Small intestine (tissue), 7 donors: ENCODE measurements at regions not wholly inside any gene's neighbourhood (a gene's known extent, or its start where the extent isn't known, plus 50 kb on each side); places are given as distances from the start of the nearest gene placed in this dataset.
A peak's percentile ranks its signal among the peaks of the same experiment; 100 is the strongest.
"Not testable (repeated sequence)": the region's sequence is repeated elsewhere in the genome, so short reads cannot be mapped to it uniquely, and the experiment has no call there.

Experiments used
- DNase-seq, 2 donors: peaks; one replicate each; pipeline versions ENCODE4 v3.0.0 to v3.0.0-alpha.2; 2013
- FAIRE-seq: peaks from 2 replicates; lab custom pipeline; 2012; peaks lifted over from hg19 to GRCh38; lab: Jason Lieb, UNC
- H3K27ac ChIP-seq, 3 donors: one replicate each; pipeline ENCODE4 v1.5.1; 2013; ENCODE audit warnings: low read length in 2 of 3, mild to moderate bottlenecking in 2 of 3, control low read depth in 1 of 3, inconsistent platforms in 1 of 3, low read depth in 1 of 3, moderate library complexity in 1 of 3
- H3K27me3 ChIP-seq, 3 donors: one replicate each; pipeline ENCODE4 v1.6.1; 2013; ENCODE audit warnings: low read length in 3 of 3, inconsistent platforms in 1 of 3; ENCODE audit not compliant: control insufficient read depth in 3 of 3, insufficient read depth in 3 of 3
- H3K36me3 ChIP-seq, 3 donors: one replicate each; pipeline ENCODE4 v1.6.1; 2013; ENCODE audit warnings: low read length in 3 of 3, inconsistent platforms in 1 of 3, low read depth in 1 of 3, mild to moderate bottlenecking in 1 of 3, moderate library complexity in 1 of 3; ENCODE audit not compliant: control insufficient read depth in 3 of 3, insufficient read depth in 2 of 3
- H3K4me1 ChIP-seq, 3 donors: one replicate each; pipeline ENCODE4 v1.6.1; 2013; ENCODE audit warnings: low read length in 2 of 3, inconsistent platforms in 1 of 3, low read depth in 1 of 3, mild to moderate bottlenecking in 1 of 3, moderate library complexity in 1 of 3; ENCODE audit not compliant: control insufficient read depth in 3 of 3, insufficient read depth in 2 of 3
- H3K4me3 ChIP-seq, 3 donors: one replicate each; pipeline ENCODE4 v1.5.1; 2013; ENCODE audit warnings: low read length in 3 of 3, control low read depth in 1 of 3, inconsistent platforms in 1 of 3, low read depth in 1 of 3, mild to moderate bottlenecking in 1 of 3, moderate library complexity in 1 of 3
- H3K9me3 ChIP-seq, 2 donors: one replicate each; pipeline ENCODE4 v1.6.1; 2013; ENCODE audit warnings: low read depth in 1 of 2, low read length in 1 of 2; ENCODE audit not compliant: control insufficient read depth in 2 of 2, insufficient read depth in 1 of 2
- WGBS, 3 donors: extraction: QIAGEN DNeasy Blood & Tissue Kit; methylation state at CpG; one replicate each; pipeline ENCODE4 v1.1.7; 2013; 5-methylcytosine and 5-hydroxymethylcytosine counted together
- donor health status: healthy with polysubstance abuse.
- donor health status: control.
- donor health status: control.
- donor health status: Bipolar disorder and iron deficiency.
- donor health status: healthy.

- no peak for FAIRE-seq
- WGBS, 3 donors: 90 to 97% (median 92%) methylated on average over 3 of the region's 3 CpGs
- Histone ChIP-seq H3K4me3 (no peak overlapping the region), H3K27ac (no peak overlapping the region), H3K9me3 (peaks cover 0 to 10% of the 10 kb centered on the region in 2 donors), H3K27me3 (no peaks in the 10 kb centered on the region), H3K36me3 (peaks cover 0 to 2% (median 0%) of the 10 kb centered on the region in 3 donors), H3K4me1 (no peaks in the 10 kb centered on the region)
- DNase-seq: no peak
Measured at GRCh38 chr2:186407611-186408010, 78.4 kb upstream of the ZC3H15 start.

GRCh38 chr2:186410802-186411201, 75.3 kb upstream of the ZC3H15 start:
- H3K4me1 ChIP-seq: no peaks in the 10 kb centered on the region
- 87 to 98% (median 92%) methylated on average over 2 of the region's 2 CpGs for WGBS, 3 donors
- DNase-seq (peak in 1 of 2 donors; percentile 25), FAIRE-seq (no peak)
- no peak overlapping the region for H3K27ac ChIP-seq
- H3K27me3 ChIP-seq: no peaks in the 10 kb centered on the region
- H3K9me3 ChIP-seq: peaks cover 0 to 24% of the 10 kb centered on the region in 2 donors
- H3K36me3 ChIP-seq: peaks cover 0 to 6% (median 0%) of the 10 kb centered on the region in 3 donors
- H3K4me3 ChIP-seq: no peak overlapping the region

- Histone ChIP-seq H3K9me3 (no peaks in the 10 kb centered on the region), H3K27me3 (no peaks in the 10 kb centered on the region), H3K4me3 (no peak overlapping the region), H3K27ac (no peak overlapping the region), H3K36me3 (peaks cover 0 to 5% (median 0%) of the 10 kb centered on the region in 3 donors), H3K4me1 (peaks cover 2 to 15% (median 3%) of the 10 kb centered on the region in 3 donors)
- DNase-seq (no peak), FAIRE-seq (no peak)
- 63% methylated on average over 3 of the region's 3 CpGs for WGBS, 3 donors
Measured at GRCh38 chr2:186422226-186422625, 63.8 kb upstream of the ZC3H15 start.

GRCh38 chr2:186423481-186423880, 62.6 kb upstream of the ZC3H15 start:
- no peaks in the 10 kb centered on the region for H3K9me3 ChIP-seq
- 72 to 89% (median 81%) methylated on average over 2 of the region's 2 CpGs for WGBS, 3 donors
- no peak for DNase-seq
- peaks cover 0 to 3% (median 0%) of the 10 kb centered on the region in 3 donors for H3K36me3 ChIP-seq
- no peak overlapping the region for H3K4me3 ChIP-seq
- peaks cover 2 to 15% (median 3%) of the 10 kb centered on the region in 3 donors for H3K4me1 ChIP-seq
- H3K27ac ChIP-seq: no peak overlapping the region
- FAIRE-seq: no peak
- no peaks in the 10 kb centered on the region for H3K27me3 ChIP-seq

GRCh38 chr2:186424265-186424664, 61.8 kb upstream of the ZC3H15 start:
- peak; percentile 18 to 38 for DNase-seq
- H3K4me1 ChIP-seq: peaks cover 2 to 15% (median 3%) of the 10 kb centered on the region in 3 donors
- H3K27me3 ChIP-seq: no peaks in the 10 kb centered on the region
- H3K36me3 ChIP-seq: no peaks in the 10 kb centered on the region
- no peak for FAIRE-seq
- peak overlapping the region in 1 of 3 donors; percentile 41 for H3K27ac ChIP-seq
- no peak overlapping the region for H3K4me3 ChIP-seq
- 30 to 56% (median 43%) methylated on average over 2 of the region's 2 CpGs for WGBS, 3 donors
- no peaks in the 10 kb centered on the region for H3K9me3 ChIP-seq

- FAIRE-seq (no peak), DNase-seq (no peak)
- no peak overlapping the region for H3K27ac ChIP-seq
- no peak overlapping the region for H3K4me3 ChIP-seq
- H3K36me3 ChIP-seq: no peaks in the 10 kb centered on the region
- H3K27me3 ChIP-seq: no peaks in the 10 kb centered on the region
- peaks cover 2 to 15% (median 3%) of the 10 kb centered on the region in 3 donors for H3K4me1 ChIP-seq
- 79 to 92% (median 90%) methylated on average over 1 of the region's 1 CpG for WGBS, 3 donors
- no peaks in the 10 kb centered on the region for H3K9me3 ChIP-seq
Measured at GRCh38 chr2:186425576-186425975, 60.5 kb upstream of the ZC3H15 start.

GRCh38 chr2:186426153-186427016, 59.7 kb upstream of the ZC3H15 start:
- H3K36me3 ChIP-seq: no peaks in the 10 kb centered on the region
- no peak overlapping the region for H3K27ac ChIP-seq
- 75 to 79% (median 75%) methylated on average over 3 of the region's 3 CpGs for WGBS, 3 donors
- H3K4me1 ChIP-seq: peaks cover 2 to 15% (median 4%) of the 10 kb centered on the region in 3 donors
- no peaks in the 10 kb centered on the region for H3K9me3 ChIP-seq
- no peaks in the 10 kb centered on the region for H3K27me3 ChIP-seq
- no peak overlapping the region for H3K4me3 ChIP-seq
- DNase-seq (no peak), FAIRE-seq (no peak)

GRCh38 chr2:186427017-186427350, 59.1 kb upstream of the ZC3H15 start:
- 58 to 90% (median 79%) methylated on average over 3 of the region's 3 CpGs for WGBS, 3 donors

More at GRCh38 chr2:186427017-186427350, 59.1 kb upstream of the ZC3H15 start:
- H3K4me1 ChIP-seq: peaks cover 2 to 15% (median 4%) of the 10 kb centered on the region in 3 donors
- not testable (repeated sequence) for H3K27me3 ChIP-seq, H3K9me3 ChIP-seq, DNase-seq, FAIRE-seq, H3K36me3 ChIP-seq, H3K27ac ChIP-seq, H3K4me3 ChIP-seq
